ENCODE measurements at regions not wholly inside any gene's neighbourhood (a gene's known extent, or its start where the extent isn't known, plus 50 kb on each side); places are given as distances from the start of the nearest gene placed in this dataset.

GRCh38 chr4:86452422-86452891, 92.6 kb upstream of the MAPK10 start:
- TF ChIP-seq CTCF (IDR thresholded peaks at IDR 0.05; ENCODE audit: poor library complexity, severe bottlenecking), result no peak
- TF ChIP-seq MXI1 (conservative IDR thresholded peaks at IDR 0.05; ENCODE audit: poor library complexity, severe bottlenecking), result no peak
- TF ChIP-seq REST (IDR thresholded peaks at IDR 0.05; ENCODE audit: borderline replicate concordance), result no peak

All from neural cell (in vitro differentiated cells).